Hepatocyte (in vitro differentiated cells): ENCODE measurements at regions not wholly inside any gene's neighbourhood (a gene's known extent, or its start where the extent isn't known, plus 50 kb on each side); places are given as distances from the start of the nearest gene placed in this dataset.

Source experiments
- DNase-seq: peaks from one replicate; pipeline ENCODE4 v3.0.0-alpha.2; 2016; ENCODE audit warnings: low spot score
- H2AFZ ChIP-seq: fragments of 200-600 bp; sonication (generic); 2 replicates; pipeline ENCODE4 v1.6.0; 2016; ENCODE audit warnings: antibody characterized with exemption, mild to moderate bottlenecking
- H3K27ac ChIP-seq: fragments of 200-600 bp; sonication (generic); 2 replicates; pipeline ENCODE4 v1.5.1; 2016; ENCODE audit warnings: mild to moderate bottlenecking
- H3K27me3 ChIP-seq: fragments of 200-600 bp; sonication (generic); 2 replicates; pipeline ENCODE4 v1.6.1; 2016
- H3K36me3 ChIP-seq: fragments of 200-600 bp; sonication (generic); replicated peaks from 2 replicates; pipeline ENCODE4 v1.5.1; 2016; ENCODE audit warnings: low read depth; ENCODE audit not compliant: insufficient read depth
- H3K4me1 ChIP-seq: fragments of 200-600 bp; sonication (generic); 2 replicates; pipeline ENCODE4 v1.5.1; 2016; ENCODE audit warnings: mild to moderate bottlenecking, moderate library complexity; ENCODE audit not compliant: insufficient read depth
- H3K4me2 ChIP-seq: fragments of 200-600 bp; sonication (generic); 2 replicates; pipeline ENCODE4 v1.6.0; 2016
- H3K4me3 ChIP-seq: fragments of 200-600 bp; sonication (generic); 2 replicates; pipeline ENCODE4 v1.5.1; 2016; ENCODE audit warnings: mild to moderate bottlenecking
- H3K79me2 ChIP-seq: fragments of 200-600 bp; sonication (generic); 2 replicates; pipeline ENCODE4 v1.6.0; 2017; ENCODE audit warnings: mild to moderate bottlenecking
- H3K9me2 ChIP-seq: fragments of 200-600 bp; sonication (generic); replicated peaks from 2 replicates; pipeline ENCODE4 v1.6.0; 2017; ENCODE audit warnings: mild to moderate bottlenecking; ENCODE audit not compliant: insufficient read depth
- H3K9me3 ChIP-seq: fragments of 200-600 bp; sonication (generic); 2 replicates; pipeline ENCODE4 v1.5.1; 2016; ENCODE audit warnings: low read depth, mild to moderate bottlenecking
- H4K20me1 ChIP-seq: fragments of 200-600 bp; sonication (generic); 2 replicates; pipeline ENCODE4 v1.6.0; 2016; ENCODE audit warnings: mild to moderate bottlenecking; ENCODE audit not compliant: insufficient read depth, poor library complexity, severe bottlenecking
- CTCF ChIP-seq: fragments of 200-600 bp; sonication (generic); IDR thresholded peaks from 2 replicates; pipeline ENCODE4 v1.5.1; 2016; ENCODE audit warnings: antibody characterized with exemption, mild to moderate bottlenecking; ENCODE audit not compliant: poor library complexity
- EZH2 ChIP-seq: fragments of 200-600 bp; sonication (generic); IDR thresholded peaks from 2 replicates; pipeline ENCODE4 v1.6.1; 2016; ENCODE audit warnings: antibody characterized with exemption, mild to moderate bottlenecking, borderline replicate concordance
- EZH2phosphoT487 ChIP-seq: fragments of 200-600 bp; sonication (generic); IDR thresholded peaks from one replicate; pipeline ENCODE4 v1.6.1; 2018; ENCODE audit warnings: antibody characterized with exemption, mild to moderate bottlenecking, low read depth, moderate library complexity; ENCODE audit not compliant: unreplicated experiment, severe bottlenecking
- whole genome bisulfite sequencing: methylation state at CpG from one replicate; pipeline ENCODE4 v1.1.6; 2016; ENCODE audit warnings: low lambda C conversion rate; ENCODE audit errors: missing lambda C conversion rate; 5-methylcytosine and 5-hydroxymethylcytosine counted together

GRCh38 chr12:124406043-124406442 is 111.2 kb downstream of the RFLNA start:
- Histone ChIP-seq H4K20me1 (peaks cover 32% of the 10 kb centered on the region), H3K79me2 (peaks cover 41% of the 10 kb centered on the region), H2AFZ (no peak overlapping the region), H3K4me3 (no peak overlapping the region), H3K4me1 (peaks cover 23% of the 10 kb centered on the region), H3K9me2 (no peaks in the 10 kb centered on the region), H3K4me2 (no peak overlapping the region), H3K27me3 (no peaks in the 10 kb centered on the region), H3K9me3 (no peaks in the 10 kb centered on the region), H3K36me3 (no peaks in the 10 kb centered on the region), H3K27ac (no peak overlapping the region)
- WGBS = 82% methylated on average over 10 of the region's 10 CpGs
- no peak for DNase-seq
- TF ChIP-seq CTCF = no peak
- no peak for TF ChIP-seq EZH2
- no peak for TF ChIP-seq EZH2phosphoT487

GRCh38 chr12:124405592-124405991 is 110.7 kb downstream of the RFLNA start:
- H4K20me1 ChIP-seq = peaks cover 29% of the 10 kb centered on the region
- H3K27ac ChIP-seq = no peak overlapping the region
- H3K4me2 ChIP-seq = no peak overlapping the region
- no peak for DNase-seq
- H3K36me3 ChIP-seq = no peaks in the 10 kb centered on the region
- H3K4me1 ChIP-seq = peaks cover 19% of the 10 kb centered on the region
- no peak overlapping the region for H2AFZ ChIP-seq
- 79% methylated on average over 15 of the region's 15 CpGs for WGBS
- no peaks in the 10 kb centered on the region for H3K9me3 ChIP-seq
- no peak overlapping the region for H3K4me3 ChIP-seq
- H3K9me2 ChIP-seq = no peaks in the 10 kb centered on the region
- H3K79me2 ChIP-seq = peaks cover 41% of the 10 kb centered on the region
- no peak for TF ChIP-seq CTCF
- no peak for TF ChIP-seq EZH2phosphoT487
- TF ChIP-seq EZH2 = no peak
- H3K27me3 ChIP-seq = no peaks in the 10 kb centered on the region

- peaks cover 26% of the 10 kb centered on the region for H4K20me1 ChIP-seq
- H3K4me1 ChIP-seq = peaks cover 14% of the 10 kb centered on the region
- WGBS = 89% methylated on average over 10 of the region's 10 CpGs
- TF ChIP-seq EZH2phosphoT487 (no peak), EZH2 (no peak), CTCF (no peak)
- H3K27ac ChIP-seq = no peak overlapping the region
- H3K36me3 ChIP-seq = no peaks in the 10 kb centered on the region
- no peak overlapping the region for H2AFZ ChIP-seq
- DNase-seq = no peak
- H3K9me2 ChIP-seq = no peaks in the 10 kb centered on the region
- H3K79me2 ChIP-seq = peaks cover 41% of the 10 kb centered on the region
- no peaks in the 10 kb centered on the region for H3K27me3 ChIP-seq
- H3K9me3 ChIP-seq = no peaks in the 10 kb centered on the region
- H3K4me2 ChIP-seq = no peak overlapping the region
- H3K4me3 ChIP-seq = no peak overlapping the region
These were observed 110.3 kb downstream of the RFLNA start for GRCh38 chr12:124405151-124405550.
